NB4 (cell line): ENCODE measurements at regions not wholly inside any gene's neighbourhood (a gene's known extent, or its start where the extent isn't known, plus 50 kb on each side); places are given as distances from the start of the nearest gene placed in this dataset.

Source experiments
- CTCF ChIP-seq: IDR thresholded peaks from one replicate; pipeline ENCODE4 v1.5.1; 2012; ENCODE audit warnings: low read depth, low read length
- MAX ChIP-seq: IDR thresholded peaks from 2 replicates; pipeline ENCODE4 v1.6.1; 2011; ENCODE audit warnings: low read depth, low read length
- MYC ChIP-seq: IDR thresholded peaks from 2 replicates; pipeline ENCODE4 v1.6.1; 2011; ENCODE audit warnings: low read depth, low read length
- POLR2A ChIP-seq: IDR thresholded peaks from 2 replicates; pipeline ENCODE4 v1.6.1; 2011; ENCODE audit warnings: mild to moderate bottlenecking; ENCODE audit not compliant: insufficient read length; ENCODE audit errors: extremely low read depth

- TF ChIP-seq CTCF, result no peak
- TF ChIP-seq POLR2A, result no peak
- no peak for TF ChIP-seq MAX
- TF ChIP-seq MYC, result no peak
Measured at GRCh38 chr5:152650413-152650812, 245.3 kb upstream of the NMUR2 start.
